ENCODE measurements at regions not wholly inside any gene's neighbourhood (a gene's known extent, or its start where the extent isn't known, plus 50 kb on each side); places are given as distances from the start of the nearest gene placed in this dataset.

DNA sequence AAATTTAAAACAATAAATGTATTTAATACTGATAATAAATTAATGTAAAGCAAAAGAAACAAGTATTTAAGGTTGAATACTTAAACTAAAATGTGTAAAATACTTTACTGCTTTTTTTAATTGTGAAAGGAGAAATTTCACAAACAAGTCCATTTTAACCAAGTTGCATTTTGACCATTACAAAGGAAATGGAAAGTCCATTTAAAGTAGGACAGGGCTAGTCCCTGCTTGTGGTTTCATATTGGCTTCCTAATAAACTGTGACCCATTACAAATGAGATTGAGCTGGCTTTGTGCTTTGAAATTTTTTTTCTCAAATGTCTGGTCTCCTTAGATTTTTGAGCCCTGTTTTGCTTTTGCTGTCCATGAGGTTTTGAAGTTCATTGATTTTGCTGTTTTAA, 527.6 kb downstream of the MAFB start:
- DNase-seq (ENCODE audit: low read depth in 3 of 3), result no peak

DNA sequence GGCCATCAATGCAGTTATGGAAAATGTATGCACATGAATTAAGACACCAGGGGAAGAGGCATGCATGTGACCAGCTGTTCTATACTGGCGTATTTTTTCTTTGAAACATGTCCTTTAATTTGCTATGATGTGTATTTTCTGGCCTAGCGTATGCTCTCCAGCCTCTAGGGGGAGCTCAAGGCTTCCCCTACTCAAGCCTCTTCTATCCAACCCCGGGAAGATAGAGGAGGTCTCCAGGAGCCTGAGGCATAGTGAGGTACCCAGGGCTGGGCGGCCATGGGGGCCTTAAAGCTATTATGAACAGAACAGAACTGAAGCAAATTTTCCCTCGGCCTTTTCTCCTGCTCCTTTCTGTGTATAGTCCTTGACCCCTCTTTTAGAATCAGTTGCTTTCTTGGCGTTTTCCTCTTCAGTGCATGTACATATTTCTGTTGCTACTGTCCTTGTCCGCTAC, 528.9 kb downstream of the MAFB start:
- DNase-seq (ENCODE audit: low read depth in 3 of 3), result peak in 1 of 3 experiments; percentile 3

DNA sequence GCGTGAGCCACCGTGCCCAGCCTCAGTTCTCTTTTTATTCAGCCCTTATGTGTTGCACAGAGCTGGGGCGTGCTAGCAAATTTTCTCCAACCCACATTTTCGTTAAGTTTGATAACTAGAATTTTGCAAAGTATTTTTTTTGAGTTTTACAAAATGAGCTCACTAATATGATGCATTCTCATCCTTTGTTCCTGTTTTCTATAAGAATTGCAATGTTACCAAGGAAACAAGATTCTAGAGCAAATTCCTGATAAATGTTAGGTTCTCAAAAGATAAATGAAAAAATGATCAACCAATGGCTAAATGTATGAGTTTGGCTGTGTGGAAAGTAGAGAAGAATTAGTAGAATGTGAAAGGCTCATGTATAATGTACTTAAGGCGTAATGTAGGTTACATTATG, 529.8 kb downstream of the MAFB start:
- DNase-seq (ENCODE audit: low read depth in 3 of 3), result no peak

DNA sequence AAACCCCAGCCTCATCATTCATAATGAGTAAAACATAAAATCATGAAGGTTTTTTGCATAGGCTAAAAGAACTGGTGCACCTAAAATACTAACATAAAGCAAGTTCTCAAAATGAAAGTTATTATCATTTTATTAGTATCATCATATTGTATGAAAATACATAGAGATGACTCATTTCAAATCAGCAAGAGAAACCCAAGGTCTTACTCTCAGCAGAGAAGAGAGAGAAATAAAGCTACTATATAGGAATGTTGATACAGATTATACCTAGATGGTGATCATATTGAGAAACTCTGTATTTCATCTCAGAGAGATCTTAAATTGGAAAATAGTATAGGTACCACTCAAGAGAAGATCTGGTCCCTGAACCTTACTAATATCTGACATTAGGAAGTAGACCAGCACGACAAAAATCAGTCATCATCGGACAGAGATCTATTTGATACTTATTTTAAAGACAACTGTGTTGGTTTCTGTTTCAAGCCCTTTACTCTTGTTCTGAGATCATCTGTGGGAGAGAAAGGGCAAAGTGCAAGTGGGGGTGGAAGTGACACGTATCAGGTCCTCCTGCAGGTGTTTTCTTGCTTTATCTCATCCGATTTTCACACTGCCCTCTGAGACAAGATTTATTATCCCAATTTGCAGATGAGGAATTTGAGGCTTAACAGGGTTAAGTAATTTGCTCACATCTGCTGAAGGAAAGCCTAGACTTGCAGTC, 532.3 kb downstream of the MAFB start:
- no peak for DNase-seq (ENCODE audit: low read depth in 3 of 3)

DNA sequence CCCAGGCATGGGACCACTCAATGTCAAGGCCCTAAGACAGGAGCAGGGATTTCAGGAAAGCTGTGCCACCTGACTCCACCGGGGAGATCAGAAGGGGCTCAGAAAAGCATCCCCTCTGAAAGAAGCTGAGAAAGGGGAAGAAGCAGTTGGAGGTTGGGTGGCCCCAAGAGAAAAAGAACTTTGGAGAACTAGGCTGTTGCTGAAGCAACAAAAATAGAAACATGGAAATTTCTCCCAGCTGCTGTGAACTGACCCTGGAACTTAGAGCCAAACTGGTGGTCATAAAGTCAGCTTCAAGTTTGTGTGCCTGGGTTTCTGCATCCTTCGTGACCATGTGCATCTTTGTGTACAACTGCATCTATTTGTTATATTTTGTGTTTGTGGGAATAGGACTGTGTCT, 534.5 kb downstream of the MAFB start:
- DNase-seq (ENCODE audit: low read depth in 3 of 3), result no peak

DNA sequence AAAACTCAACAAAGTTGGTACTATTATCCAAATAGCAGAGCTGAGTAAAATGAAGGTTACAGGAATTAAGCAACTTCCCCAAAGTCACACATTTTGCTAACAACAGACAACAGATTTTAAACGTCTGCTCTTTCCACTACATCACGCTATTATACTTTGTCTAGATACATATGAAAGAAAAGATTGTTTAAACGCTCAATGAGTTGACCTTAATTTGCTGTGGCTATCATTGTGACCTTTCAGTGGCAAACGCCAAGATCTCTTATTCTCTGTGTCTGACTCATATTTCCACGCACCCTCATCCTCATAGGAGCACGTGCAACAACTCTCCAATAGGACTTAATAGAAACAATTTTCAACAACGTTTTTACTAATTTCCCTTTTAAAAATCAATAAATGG, 540.1 kb downstream of the MAFB start:
- no peak for DNase-seq (ENCODE audit: low read depth in 3 of 3)

DNA sequence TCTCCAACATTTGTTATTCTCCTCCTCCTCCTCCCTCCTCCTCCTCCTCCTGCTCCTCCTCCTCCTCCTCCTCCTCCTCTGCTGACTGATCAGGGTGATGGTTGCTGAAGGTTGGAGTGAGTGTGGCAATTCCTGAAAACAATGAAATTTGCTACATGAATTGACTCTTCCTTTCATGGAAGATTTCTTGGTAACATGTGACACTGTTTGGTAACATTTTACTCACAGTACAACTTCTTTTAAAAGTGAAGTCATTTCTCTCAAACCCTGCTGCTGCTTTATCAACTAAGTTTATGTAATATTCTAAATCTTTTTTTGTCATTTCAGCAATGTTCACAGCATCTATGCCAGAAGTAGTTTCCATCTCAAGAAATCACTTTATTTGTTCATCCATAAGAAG, 543.0 kb downstream of the MAFB start:
- DNase-seq (ENCODE audit: low read depth in 3 of 3), result no peak

DNA sequence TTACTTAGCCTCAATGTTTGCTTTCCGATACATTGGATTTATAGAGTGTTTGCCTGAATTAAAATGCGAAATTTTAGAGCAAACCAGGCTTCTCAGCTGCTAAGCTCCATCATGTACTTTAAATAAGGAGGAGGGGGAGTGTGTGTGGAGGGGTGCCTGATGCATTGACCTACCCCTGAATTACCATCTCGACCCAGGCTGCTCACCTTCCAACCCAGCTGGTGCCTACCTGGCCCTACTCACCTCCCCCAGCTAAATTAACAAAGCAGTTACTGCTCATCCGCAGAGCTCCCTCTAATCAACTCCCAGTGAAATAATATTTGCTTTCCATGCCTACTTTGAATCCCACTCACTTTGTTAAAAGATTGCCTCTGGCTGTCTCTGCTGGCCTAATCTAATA, 544.5 kb downstream of the MAFB start:
- DNase-seq (ENCODE audit: low read depth in 3 of 3), result no peak

DNA sequence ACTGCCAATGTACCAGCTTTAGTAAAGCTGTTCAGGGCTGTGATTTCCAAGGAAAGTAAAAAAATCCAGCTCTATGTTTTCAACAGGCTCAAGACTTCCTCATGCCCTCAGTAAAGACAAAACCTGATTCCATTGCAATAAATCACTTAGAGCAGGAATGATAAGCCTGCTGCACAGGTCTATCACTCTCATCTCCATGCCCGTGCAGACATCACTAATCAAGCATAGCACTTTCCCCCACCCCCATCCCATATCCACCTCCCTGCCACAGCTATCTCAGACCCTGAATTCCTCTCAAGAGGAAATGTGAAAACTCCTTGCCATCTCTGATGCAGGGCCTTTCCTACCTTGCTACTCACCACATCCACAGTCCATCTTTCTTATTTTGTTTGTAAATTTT, 554.9 kb downstream of the MAFB start:
- DNase-seq (ENCODE audit: low read depth in 3 of 3), result no peak

DNA sequence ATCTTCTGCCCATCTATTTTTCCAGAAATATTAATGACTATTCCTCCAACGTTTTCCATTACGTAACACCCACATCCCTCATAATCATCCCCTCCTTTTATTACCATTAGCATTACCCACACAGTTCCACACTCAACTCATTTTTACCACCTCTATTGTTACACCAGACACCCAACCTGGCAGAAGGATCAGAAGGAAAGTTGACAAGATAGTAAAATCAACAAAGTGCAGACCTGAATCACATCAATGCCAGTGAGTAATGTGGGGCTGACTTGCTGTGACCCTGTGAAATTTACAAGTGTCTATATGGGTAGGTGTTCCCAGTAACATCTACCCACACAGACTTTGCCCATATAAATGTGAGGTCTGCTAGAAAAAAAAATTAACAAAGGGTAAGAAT, 568.2 kb downstream of the MAFB start:
- DNase-seq (ENCODE audit: low read depth in 3 of 3), result no peak

DNA sequence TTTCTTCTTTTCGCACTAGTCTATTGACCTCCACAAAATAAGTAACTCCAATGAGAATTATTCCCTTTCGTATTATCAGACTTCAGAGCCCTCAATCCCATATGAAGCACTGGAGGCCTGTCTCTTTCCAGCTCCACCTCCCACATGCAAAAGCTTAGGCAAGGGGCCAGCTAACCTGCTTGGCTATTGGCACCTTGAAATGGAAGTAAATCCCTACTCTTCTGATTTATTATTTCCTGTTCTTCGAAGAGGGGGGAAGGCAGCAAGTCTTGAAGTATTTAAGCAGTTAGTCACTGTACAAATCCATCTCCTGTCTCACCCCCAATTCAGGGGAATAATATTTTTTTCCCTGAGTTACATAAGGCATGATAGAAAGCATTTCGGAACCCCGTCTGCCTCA, 577.8 kb downstream of the MAFB start:
- DNase-seq (ENCODE audit: low read depth in 3 of 3), result no peak

DNA sequence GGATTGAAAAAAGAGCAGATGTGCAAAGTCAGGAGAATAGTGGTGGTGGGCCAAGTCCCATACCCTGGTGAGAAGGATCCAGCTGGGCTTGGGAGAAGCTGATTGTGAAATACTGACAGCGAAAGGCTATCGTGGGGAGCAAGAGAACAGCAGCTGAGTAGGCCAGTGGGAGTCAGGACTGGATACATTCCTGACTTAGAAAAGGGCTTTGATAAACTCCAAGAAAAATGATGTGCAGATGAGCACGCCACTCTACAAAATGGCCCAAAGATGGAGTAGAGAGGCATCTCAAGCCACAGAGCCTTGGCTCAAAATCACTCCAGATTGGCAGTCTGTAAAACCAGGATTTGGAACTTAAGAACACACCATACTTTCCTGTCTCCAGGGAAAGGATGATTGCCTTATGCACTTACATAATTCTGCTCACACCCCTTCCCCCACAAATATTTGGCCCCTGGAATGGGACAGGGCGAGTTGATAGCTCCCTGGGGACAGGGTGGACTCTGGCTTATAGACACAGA, 578.7 kb downstream of the MAFB start:
- no peak for DNase-seq (ENCODE audit: low read depth in 3 of 3)

DNA sequence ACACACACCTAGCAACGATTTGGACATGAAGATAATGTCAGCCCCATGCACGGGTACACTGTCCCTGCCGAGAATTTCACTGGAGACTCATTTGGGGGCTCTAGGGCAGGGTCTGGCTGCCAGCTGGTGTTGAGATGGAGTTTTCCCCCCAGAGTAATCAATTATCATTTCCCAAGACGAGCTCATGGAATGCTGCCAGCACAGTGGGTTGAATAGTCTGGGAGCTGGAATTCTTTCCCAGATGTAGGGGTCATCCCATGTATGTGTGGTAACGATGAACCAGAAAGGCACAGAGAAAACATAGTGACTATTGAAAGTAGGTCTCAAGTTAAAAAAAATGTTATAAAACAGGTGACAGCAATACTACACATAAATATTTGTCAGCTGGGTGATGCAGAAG, 579.9 kb downstream of the MAFB start:
- no peak for DNase-seq (ENCODE audit: low read depth in 3 of 3)

DNA sequence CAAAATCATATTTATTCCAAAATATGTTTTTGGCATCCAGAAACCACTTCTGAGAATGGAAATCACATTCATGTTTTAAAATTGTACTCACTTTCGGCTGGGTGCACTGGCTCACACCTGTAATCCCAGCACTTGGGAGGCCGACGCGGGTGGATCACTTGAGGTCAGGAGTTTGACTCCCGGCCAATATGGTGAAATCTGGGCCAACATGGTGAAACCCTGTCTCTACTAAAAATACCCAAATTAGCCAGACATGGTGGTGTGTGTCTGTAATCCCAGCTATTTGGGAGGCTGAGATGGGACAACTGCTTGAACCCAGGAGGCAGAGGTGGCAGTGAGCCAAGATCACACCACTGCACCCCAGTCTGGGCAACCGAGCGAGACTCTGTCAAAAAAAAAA, 580.7 kb downstream of the MAFB start:
- DNase-seq (ENCODE audit: low read depth in 3 of 3), result no peak

DNA sequence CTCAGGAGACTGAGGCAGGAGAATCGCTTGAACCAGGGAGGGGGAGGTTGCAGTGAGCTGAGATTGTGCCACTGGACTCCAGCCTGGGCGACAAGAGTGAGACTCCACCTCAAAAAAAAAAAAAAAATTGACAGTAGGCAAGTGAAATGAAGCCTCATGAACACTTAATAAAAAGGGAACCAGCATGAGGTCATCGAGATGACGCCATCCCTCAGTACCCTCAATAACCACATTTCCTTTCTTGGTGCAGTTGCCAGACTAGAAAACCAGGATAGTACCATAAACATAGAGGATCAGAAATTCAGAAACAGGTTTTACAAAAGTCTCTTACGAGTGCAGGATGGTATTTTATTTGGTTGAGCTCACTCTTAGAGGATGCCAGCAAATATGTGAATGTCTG, 584.1 kb downstream of the MAFB start:
- DNase-seq (ENCODE audit: low read depth in 3 of 3), result no peak

DNA sequence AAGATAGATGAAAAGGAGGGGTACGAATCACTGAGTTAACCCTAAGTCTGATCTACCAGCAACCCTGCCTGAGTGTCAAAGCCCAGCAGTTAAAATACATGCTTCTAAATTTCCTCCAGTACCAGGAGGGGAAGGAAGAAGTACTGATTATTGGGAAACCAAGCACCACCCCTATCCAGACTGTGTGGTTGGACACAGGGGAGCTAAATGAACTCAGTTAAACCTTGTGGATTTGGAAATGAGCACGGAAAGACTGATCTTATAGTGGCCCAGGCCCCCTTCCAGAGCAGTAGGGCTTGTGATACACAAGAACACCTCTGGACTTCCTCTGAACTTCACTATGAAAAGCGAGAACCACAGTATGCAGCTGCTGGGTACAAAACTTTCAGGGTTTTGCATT, 585.6 kb downstream of the MAFB start:
- DNase-seq (ENCODE audit: low read depth in 3 of 3), result no peak

DNA sequence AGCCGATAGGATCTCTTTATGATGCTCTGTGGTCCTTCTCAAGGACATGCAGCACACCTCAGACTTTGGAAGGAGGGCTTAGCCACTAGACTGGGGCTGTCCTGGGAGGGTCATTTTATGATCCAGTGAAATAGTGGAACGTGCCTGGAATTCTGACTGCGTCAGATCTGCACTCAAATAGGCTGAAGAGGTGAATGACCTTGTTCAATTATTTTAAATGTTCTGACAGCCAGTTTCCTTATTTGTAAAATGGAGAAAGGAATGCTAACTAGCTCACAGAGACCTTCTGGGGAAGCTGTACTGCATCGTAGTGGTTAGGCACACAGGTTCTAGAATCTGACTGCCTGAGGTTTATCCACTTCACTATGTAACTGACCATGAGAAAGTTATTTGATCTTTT, 587.5 kb downstream of the MAFB start:
- no peak for DNase-seq (ENCODE audit: low read depth in 3 of 3)

DNA sequence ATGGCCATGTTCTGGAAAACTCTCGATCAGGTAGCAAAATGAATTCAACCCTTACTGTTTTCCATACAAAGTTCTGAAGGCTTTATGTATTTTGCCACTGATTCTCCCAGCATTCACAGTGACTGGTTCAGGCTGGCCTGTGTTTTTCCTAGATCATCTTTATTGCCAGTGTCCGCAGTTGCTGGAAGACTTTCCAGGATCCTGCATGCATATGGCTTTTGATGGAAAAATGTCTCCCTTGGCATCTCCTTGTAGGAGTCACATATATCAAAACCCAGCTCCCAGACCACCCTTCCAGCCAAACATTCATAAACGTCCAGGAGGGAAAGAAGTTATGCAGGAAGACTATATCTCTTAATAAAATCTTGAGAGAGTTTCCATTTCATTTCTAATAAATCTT, 588.8 kb downstream of the MAFB start:
- no peak for DNase-seq (ENCODE audit: low read depth in 3 of 3)

DNA sequence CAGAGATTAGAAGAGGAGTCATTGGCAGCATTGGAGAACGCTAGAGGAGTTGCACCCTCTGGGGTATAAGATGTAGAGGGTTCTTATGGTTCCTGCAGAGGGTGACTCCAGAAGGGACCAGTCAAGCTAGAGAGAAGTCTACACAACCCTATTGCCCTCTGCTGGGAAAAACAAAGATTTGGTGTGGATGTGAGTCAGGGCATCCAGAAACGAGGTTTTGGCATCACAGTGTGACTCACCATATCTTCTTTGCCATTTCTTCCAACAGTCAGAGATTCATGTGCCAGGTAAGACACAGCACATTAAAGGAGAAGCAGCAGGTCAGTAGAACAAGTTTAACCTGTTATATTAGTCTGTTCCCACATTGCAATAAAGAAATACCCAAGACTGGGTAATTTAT, 598.8 kb downstream of the MAFB start:
- no peak for DNase-seq (ENCODE audit: low read depth in 3 of 3)

DNA sequence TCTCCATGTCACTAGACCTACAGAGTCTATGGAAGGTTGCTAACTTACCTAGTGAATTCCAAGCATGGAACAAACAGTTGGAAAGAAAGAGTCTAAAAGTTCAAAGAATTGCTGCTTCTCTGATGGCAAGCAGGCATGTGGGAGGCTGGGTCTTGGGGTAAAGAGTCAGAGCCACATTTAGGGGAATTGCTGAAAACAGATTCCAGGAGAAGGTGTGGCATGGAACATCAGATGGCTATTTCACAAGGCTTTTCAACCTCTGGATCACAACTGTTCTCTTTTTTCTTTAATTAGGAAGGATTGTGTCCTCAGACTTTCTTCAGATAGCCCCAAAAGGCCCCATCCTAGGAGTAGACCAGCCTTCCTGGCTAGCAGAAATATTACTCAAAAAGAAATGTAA, 601.5 kb downstream of the MAFB start:
- DNase-seq (ENCODE audit: low read depth in 3 of 3), result no peak

DNA sequence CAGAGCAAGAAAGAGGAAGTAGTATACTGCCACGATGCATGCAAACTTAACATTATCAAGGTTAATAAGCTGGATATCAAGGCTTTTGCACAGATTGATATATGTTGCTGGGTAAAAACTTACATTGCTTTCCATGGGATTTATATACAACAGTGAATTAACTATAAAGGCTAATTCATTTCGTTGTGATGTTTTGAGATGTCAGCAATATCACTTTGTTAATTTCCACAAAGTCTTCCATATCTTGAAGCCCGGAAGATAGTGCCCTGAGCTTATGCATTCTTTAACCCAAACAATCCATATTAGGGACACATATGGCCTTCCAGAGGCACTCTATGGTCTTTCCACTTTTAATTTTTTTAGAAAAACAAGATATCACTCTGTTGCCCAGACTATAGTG, 603.5 kb downstream of the MAFB start:
- DNase-seq (ENCODE audit: low read depth in 3 of 3), result no peak

DNA sequence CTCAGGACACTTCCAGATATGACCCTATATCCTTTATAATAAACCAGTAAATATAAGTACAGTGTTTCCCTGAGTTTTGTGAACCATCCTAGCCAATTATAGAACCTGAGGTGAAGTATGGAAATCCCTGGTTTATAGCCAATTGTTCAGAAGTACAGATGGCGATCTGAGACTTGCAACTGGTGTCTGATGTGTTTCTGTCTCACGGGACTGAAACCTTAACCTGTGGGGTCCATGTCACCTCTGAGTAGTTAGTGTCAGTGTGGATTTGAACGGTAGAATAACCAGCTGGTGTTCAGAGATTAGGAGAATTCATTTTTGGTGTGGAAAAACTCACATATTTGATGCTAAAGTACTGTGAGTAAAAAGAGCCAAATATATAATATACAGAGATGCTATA, 606.6 kb downstream of the MAFB start:
- DNase-seq (ENCODE audit: low read depth in 3 of 3), result no peak

DNA sequence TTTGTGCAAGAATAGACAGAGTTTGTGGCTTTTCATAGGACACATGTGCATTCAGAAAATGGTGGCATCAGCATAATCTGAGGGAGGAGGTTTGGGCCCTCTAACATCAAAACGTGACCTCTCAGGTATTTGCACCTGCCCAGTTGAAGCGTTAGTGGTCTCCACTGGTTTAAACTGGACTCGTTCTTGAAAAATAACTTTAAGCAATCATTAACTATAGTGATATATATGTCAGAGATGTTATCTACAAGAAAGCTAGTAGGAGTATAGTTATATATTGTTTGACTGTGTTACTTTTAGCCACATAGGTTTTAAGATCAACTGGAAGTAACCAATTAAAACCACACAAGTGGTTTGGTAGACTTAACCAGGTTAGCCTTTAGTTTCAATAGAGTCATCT, 607.4 kb downstream of the MAFB start:
- no peak for DNase-seq (ENCODE audit: low read depth in 3 of 3)

DNA sequence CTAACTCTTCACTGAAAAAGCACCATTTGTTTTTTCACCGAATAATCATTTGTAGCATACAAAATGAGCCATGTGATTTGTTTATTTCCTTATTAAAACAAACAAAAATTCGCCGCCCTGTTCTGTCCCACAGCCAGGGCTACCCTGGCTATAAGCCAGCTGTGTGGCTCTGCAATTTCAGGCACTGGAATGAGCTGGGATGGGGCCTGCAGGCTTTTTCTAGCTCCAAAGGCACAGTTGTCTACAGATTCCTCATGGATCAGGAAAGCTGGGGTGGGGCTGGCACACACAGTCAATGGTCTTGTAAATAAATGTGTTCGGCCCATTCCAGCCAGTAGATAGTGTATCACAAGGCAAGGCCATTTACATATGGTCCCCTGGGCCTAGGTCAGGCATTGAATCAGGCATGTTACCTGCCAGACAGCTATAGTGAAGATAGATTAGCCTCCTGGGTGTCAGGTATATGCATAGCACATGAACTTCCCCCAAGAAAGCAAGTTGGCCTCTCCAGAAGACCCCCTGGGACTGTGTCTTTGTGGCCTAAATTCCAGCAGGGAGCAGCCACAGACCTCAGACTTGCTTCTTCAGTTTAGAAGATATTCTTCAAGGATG, 608.9 kb downstream of the MAFB start:
- no peak for DNase-seq (ENCODE audit: low read depth in 3 of 3)

All from stimulated activated CD4-positive, alpha-beta T cell treated with anti-CD3 and anti-CD28 coated beads, TNF-alpha, amount 100 ng/mL, for 24 hours (primary cell).